ENCODE measurements at regions not wholly inside any gene's neighbourhood (a gene's known extent, or its start where the extent isn't known, plus 50 kb on each side); places are given as distances from the start of the nearest gene placed in this dataset.

DNA sequence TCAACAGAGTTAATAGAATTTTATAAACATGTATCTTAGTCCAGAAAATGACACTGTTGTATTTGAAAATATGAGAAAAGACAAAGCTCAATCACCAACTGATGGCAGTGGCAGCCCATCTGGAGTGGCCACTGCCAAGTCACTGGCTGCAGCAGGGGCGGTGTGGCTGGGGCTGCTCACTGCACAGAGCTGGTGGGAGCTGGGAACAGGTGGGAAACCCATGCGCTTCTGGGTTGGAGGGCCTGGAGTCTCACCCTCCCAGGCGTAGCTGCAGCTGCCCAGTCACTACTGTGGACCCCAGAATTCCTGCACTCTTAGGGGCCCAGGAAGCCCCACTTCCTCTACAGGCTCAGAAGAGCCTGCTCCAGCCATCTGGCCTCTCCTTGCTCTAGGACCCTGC is 251.8 kb upstream of the NDST4 start:
- no peaks in the 10 kb centered on the region for H3K4me1 Mint-ChIP-seq
- POLR2A ChIA-PET, result no interaction called here
- H3K4me3 Mint-ChIP-seq, result no peak overlapping the region
- DNase-seq (no peak), ATAC-seq (ENCODE audit: low read depth) (no peak)
- no peak overlapping the region for H3K27ac Mint-ChIP-seq
- TF ChIP-seq, protein P1, sequence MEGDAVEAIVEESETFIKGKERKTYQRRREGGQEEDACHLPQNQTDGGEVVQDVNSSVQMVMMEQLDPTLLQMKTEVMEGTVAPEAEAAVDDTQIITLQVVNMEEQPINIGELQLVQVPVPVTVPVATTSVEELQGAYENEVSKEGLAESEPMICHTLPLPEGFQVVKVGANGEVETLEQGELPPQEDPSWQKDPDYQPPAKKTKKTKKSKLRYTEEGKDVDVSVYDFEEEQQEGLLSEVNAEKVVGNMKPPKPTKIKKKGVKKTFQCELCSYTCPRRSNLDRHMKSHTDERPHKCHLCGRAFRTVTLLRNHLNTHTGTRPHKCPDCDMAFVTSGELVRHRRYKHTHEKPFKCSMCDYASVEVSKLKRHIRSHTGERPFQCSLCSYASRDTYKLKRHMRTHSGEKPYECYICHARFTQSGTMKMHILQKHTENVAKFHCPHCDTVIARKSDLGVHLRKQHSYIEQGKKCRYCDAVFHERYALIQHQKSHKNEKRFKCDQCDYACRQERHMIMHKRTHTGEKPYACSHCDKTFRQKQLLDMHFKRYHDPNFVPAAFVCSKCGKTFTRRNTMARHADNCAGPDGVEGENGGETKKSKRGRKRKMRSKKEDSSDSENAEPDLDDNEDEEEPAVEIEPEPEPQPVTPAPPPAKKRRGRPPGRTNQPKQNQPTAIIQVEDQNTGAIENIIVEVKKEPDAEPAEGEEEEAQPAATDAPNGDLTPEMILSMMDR (IDR thresholded peaks at IDR 0.05), result no peak
- intact Hi-C loops (cut with micrococcal nuclease), result no loop called here
- H3K27me3 Mint-ChIP-seq, result no peaks in the 10 kb centered on the region
- CTCF ChIA-PET, result no interaction called here
- H3K36me3 Mint-ChIP-seq (ENCODE audit: low read depth), result no peaks in the 10 kb centered on the region
- no peaks in the 10 kb centered on the region for H3K9me3 Mint-ChIP-seq

- no peaks in the 10 kb centered on the region for H3K36me3 Mint-ChIP-seq (ENCODE audit: low read depth)
- H3K4me3 Mint-ChIP-seq, result no peak overlapping the region
- no peak for ATAC-seq (ENCODE audit: low read depth)
- no peaks in the 10 kb centered on the region for H3K9me3 Mint-ChIP-seq
- DNase-seq, result no peak
- no peaks in the 10 kb centered on the region for H3K27me3 Mint-ChIP-seq
- POLR2A ChIA-PET, result no interaction called here
- intact Hi-C loops (cut with micrococcal nuclease), result no loop called here
- no peak overlapping the region for H3K27ac Mint-ChIP-seq
- H3K4me1 Mint-ChIP-seq, result no peaks in the 10 kb centered on the region
- CTCF ChIA-PET, result no interaction called here
- TF ChIP-seq, protein P1 (IDR thresholded peaks at IDR 0.05), result no peak
These were observed 248.4 kb upstream of the NDST4 start for GRCh38 chr4:115361781-115362180.

- no peak overlapping the region for H3K4me3 Mint-ChIP-seq
These were observed 247.0 kb upstream of the NDST4 start for GRCh38 chr4:115360431-115360830.

DNA sequence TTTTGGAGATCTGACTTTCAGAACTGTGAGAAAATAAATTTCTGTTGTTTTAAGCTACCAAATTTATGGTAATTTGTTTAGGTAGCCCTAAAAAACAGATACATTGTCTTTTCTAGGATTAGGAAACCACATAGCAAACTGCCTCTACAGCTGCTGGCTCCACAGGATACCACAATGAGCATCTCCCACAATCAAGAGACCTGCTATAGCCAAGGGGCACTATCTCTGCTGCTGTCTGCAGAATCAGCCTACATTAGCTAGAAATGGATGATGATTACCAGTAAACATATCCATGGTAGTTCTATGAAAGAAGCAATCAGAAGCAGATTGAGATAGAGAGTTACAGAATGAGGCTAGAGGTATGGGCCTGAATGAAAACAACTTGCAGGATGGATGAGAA is 244.4 kb upstream of the NDST4 start:
- ATAC-seq (ENCODE audit: low read depth), result no peak
- DNase-seq, result no peak
- no peaks in the 10 kb centered on the region for H3K27me3 Mint-ChIP-seq
- H3K9me3 Mint-ChIP-seq, result peaks cover 13% of the 10 kb centered on the region
- no peaks in the 10 kb centered on the region for H3K36me3 Mint-ChIP-seq (ENCODE audit: low read depth)
- no peaks in the 10 kb centered on the region for H3K4me1 Mint-ChIP-seq
- no peak overlapping the region for H3K4me3 Mint-ChIP-seq
- ChIA-PET POLR2A (no interaction called here), CTCF (no interaction called here)
- TF ChIP-seq, protein P1 (IDR thresholded peaks at IDR 0.05), result no peak
- intact Hi-C loops (cut with micrococcal nuclease), result no loop called here
- no peak overlapping the region for H3K27ac Mint-ChIP-seq

More at GRCh38 chr4:115360431-115360830, 247.0 kb upstream of the NDST4 start:
- no peaks in the 10 kb centered on the region for H3K36me3 Mint-ChIP-seq (ENCODE audit: low read depth)
- DNase-seq (no peak), ATAC-seq (ENCODE audit: low read depth) (no peak)
- TF ChIP-seq, protein P1 (IDR thresholded peaks at IDR 0.05), result no peak
- POLR2A ChIA-PET, result no interaction called here
- no peak overlapping the region for H3K27ac Mint-ChIP-seq
- no peaks in the 10 kb centered on the region for H3K27me3 Mint-ChIP-seq
- CTCF ChIA-PET, result no interaction called here
- H3K4me1 Mint-ChIP-seq, result no peaks in the 10 kb centered on the region
- intact Hi-C loops (cut with micrococcal nuclease), result no loop called here
- H3K9me3 Mint-ChIP-seq, result no peaks in the 10 kb centered on the region

DNA sequence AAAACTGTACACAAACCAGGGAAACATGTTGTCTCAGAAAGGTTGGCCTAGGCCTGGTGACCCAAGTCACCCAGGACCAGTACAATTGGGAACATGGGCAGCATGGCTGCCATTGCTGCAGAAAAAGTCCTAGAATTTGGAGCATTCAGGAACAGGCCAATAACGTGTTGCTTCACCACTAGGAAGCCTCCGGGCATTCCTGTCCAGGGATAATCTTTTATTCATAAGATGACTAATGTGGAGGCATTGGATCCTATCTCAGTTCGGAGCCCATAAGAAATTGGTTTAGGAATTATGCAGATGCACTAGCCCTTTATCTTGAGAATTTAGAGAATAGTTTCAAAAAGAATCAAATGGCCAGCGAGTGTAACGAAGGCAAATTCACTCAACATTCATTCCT is 242.8 kb upstream of the NDST4 start:
- H3K27ac Mint-ChIP-seq, result no peak overlapping the region
- no peak for DNase-seq
- H3K4me3 Mint-ChIP-seq, result no peak overlapping the region
- intact Hi-C loops (cut with micrococcal nuclease), result no loop called here
- H3K9me3 Mint-ChIP-seq, result peaks cover 17% of the 10 kb centered on the region
- ChIA-PET POLR2A (no interaction called here), CTCF (no interaction called here)
- no peaks in the 10 kb centered on the region for H3K4me1 Mint-ChIP-seq
- H3K36me3 Mint-ChIP-seq (ENCODE audit: low read depth), result no peaks in the 10 kb centered on the region
- ATAC-seq (ENCODE audit: low read depth), result no peak
- TF ChIP-seq, protein P1 (IDR thresholded peaks at IDR 0.05), result no peak
- no peaks in the 10 kb centered on the region for H3K27me3 Mint-ChIP-seq
